ENCODE measurements at regions not wholly inside any gene's neighbourhood (a gene's known extent, or its start where the extent isn't known, plus 50 kb on each side); places are given as distances from the start of the nearest gene placed in this dataset.
A peak's percentile ranks its signal among the peaks of the same experiment; 100 is the strongest.

GRCh38 chr1:149845416-149845815, 54.0 kb upstream of the BOLA1 start:
- intact Hi-C loops (cut with micrococcal nuclease), result no loop called here
- DNase-seq, result no peak
- ChIA-PET POLR2A (interaction anchor here (1.4 to 8.0 kb wide), 2 partner anchors 40 to 83 kb away, joined by 4 to 311 read pairs; a partner anchor contains a TSS), CTCF (no interaction called here)
- Mint-ChIP-seq H3K9me3 (no peaks in the 10 kb centered on the region), H3K27ac (peak overlapping the region; percentile 70), H3K4me3 (peak overlapping the region; percentile 42), H3K36me3 (ENCODE audit: low read depth) (peaks cover 38% of the 10 kb centered on the region), H3K27me3 (no peaks in the 10 kb centered on the region), H3K4me1 (peaks cover 61% of the 10 kb centered on the region)
- TF ChIP-seq CTCF (IDR thresholded peaks at IDR 0.05), result no peak
- no peak for ATAC-seq (ENCODE audit: low read depth)

- TF ChIP-seq CTCF (IDR thresholded peaks at IDR 0.05), result no peak
- Mint-ChIP-seq H3K27ac (peak overlapping the region; percentile 70), H3K4me3 (peak overlapping the region; percentile 1), H3K9me3 (no peaks in the 10 kb centered on the region), H3K4me1 (peaks cover 61% of the 10 kb centered on the region), H3K27me3 (no peaks in the 10 kb centered on the region), H3K36me3 (ENCODE audit: low read depth) (peaks cover 38% of the 10 kb centered on the region)
- ChIA-PET CTCF (no interaction called here), POLR2A (interaction anchor here (1.4 to 8.0 kb wide), 2 partner anchors 40 to 82 kb away, joined by 4 to 311 read pairs; a partner anchor contains a TSS)
- intact Hi-C loops (cut with micrococcal nuclease), result no loop called here
- ATAC-seq (ENCODE audit: low read depth) (no peak), DNase-seq (no peak)
Observed at GRCh38 chr1:149846042-149846441, 53.3 kb upstream of the BOLA1 start.

GRCh38 chr1:149846593-149847466, 52.5 kb upstream of the BOLA1 start:
- ATAC-seq (ENCODE audit: low read depth) (no peak), DNase-seq (no peak)
- CTCF ChIA-PET, result no interaction called here
- Mint-ChIP-seq H3K27ac (no peak overlapping the region), H3K4me1 (peaks cover 61% of the 10 kb centered on the region), H3K36me3 (ENCODE audit: low read depth) (peaks cover 38% of the 10 kb centered on the region), H3K9me3 (no peaks in the 10 kb centered on the region), H3K27me3 (no peaks in the 10 kb centered on the region), H3K4me3 (no peak overlapping the region)
- POLR2A ChIA-PET, result interaction anchor here (8.0 kb wide), 1 partner anchor 39 kb away, joined by 311 read pairs; a partner anchor contains a TSS
- intact Hi-C loops (cut with micrococcal nuclease), result no loop called here
- TF ChIP-seq CTCF (IDR thresholded peaks at IDR 0.05), result no peak

GRCh38 chr1:149848340-149849110, 50.8 kb upstream of the BOLA1 start:
- Mint-ChIP-seq H3K36me3 (ENCODE audit: low read depth) (peaks cover 36% of the 10 kb centered on the region), H3K4me1 (peaks cover 60% of the 10 kb centered on the region), H3K27ac (peak overlapping the region; percentile 90), H3K4me3 (peak overlapping the region; percentile 81), H3K27me3 (no peaks in the 10 kb centered on the region), H3K9me3 (no peaks in the 10 kb centered on the region)
- ChIA-PET CTCF (no interaction called here), POLR2A (interaction anchor here (2.3 to 8.0 kb wide), 2 partner anchors 37 to 79 kb away, joined by 6 to 311 read pairs; partner anchors contain the start of gene SF3B4)
- ATAC-seq (ENCODE audit: low read depth) (no peak), DNase-seq (no peak)
- intact Hi-C loops (cut with micrococcal nuclease), result no loop called here
- TF ChIP-seq CTCF (IDR thresholded peaks at IDR 0.05), result no peak

Data from activated B cell treated with CpG ODN at 0.5 μM for 24 hours (primary cell).